ENCODE measurements at regions not wholly inside any gene's neighbourhood (a gene's known extent, or its start where the extent isn't known, plus 50 kb on each side); places are given as distances from the start of the nearest gene placed in this dataset.

DNA sequence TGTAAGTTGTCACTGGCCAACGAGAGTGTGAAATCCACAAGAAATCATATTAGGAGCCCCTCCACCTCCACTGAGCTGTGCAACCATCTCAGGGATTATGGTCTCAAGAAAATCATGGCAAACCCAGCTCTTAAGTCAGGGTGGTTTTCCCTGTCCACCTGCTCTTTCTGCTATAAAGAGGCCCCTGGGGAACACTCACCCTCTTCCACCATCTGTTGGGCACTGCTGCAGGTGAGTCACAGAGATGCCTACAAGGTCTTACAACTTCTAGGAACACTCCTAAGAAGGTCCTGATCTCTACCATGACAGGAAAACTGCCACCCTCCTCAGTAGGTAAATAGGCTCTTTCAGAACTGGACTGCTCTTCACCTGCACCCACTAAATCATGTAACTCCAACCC lies 61.8 kb downstream of the DRD1 start:
- no peak for DNase-seq (ENCODE audit: low read depth)
- no peak overlapping the region for H3K4me3 ChIP-seq (ENCODE audit: low read depth, low read length)
- TF ChIP-seq, protein P1, sequence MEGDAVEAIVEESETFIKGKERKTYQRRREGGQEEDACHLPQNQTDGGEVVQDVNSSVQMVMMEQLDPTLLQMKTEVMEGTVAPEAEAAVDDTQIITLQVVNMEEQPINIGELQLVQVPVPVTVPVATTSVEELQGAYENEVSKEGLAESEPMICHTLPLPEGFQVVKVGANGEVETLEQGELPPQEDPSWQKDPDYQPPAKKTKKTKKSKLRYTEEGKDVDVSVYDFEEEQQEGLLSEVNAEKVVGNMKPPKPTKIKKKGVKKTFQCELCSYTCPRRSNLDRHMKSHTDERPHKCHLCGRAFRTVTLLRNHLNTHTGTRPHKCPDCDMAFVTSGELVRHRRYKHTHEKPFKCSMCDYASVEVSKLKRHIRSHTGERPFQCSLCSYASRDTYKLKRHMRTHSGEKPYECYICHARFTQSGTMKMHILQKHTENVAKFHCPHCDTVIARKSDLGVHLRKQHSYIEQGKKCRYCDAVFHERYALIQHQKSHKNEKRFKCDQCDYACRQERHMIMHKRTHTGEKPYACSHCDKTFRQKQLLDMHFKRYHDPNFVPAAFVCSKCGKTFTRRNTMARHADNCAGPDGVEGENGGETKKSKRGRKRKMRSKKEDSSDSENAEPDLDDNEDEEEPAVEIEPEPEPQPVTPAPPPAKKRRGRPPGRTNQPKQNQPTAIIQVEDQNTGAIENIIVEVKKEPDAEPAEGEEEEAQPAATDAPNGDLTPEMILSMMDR (conservative IDR thresholded peaks at IDR 0.05; ENCODE audit: low read depth, low read length): no peak

DNA sequence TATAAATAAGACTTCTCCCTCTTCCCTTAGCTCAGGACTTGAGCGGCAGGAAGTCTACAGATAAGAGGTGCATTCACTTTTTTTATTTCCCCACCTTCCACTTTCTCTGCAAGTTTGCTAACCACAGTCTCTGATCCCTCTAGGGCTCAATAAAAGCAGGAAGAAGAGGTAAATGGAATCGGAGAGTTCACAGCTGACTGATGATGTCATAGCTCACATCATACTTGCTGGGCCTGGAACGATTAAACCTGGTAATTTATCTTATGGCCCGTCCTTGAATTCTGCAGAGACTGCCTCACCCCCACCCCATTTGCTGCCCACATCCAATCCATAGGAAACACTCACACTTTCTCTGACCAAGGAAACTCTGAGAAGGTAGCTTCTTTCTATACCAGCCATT lies 62.9 kb downstream of the DRD1 start:
- no peak for DNase-seq (ENCODE audit: low read depth)
- TF ChIP-seq, protein P1 (conservative IDR thresholded peaks at IDR 0.05; ENCODE audit: low read depth, low read length): no peak
- H3K4me3 ChIP-seq (ENCODE audit: low read depth, low read length): no peak overlapping the region

DNA sequence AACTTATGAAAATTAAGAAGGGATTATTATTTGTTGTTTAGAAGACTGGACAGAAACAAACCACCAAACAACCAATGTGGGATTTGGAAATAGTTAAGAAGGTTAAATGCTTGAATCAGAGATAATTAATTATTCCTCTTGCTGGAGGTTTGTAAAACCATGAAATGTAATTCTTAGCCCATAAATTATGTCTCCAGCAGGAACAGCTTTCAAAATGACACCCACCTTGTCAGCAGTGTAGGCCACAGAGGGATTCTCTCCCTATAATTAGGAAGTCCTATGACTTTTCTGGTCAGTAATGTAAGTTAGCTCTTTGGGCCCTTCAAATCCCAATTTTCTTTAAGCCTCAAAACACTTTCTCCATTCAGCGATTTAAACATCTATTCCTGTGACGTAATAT lies 63.3 kb downstream of the DRD1 start:
- TF ChIP-seq, protein P1 (conservative IDR thresholded peaks at IDR 0.05; ENCODE audit: low read depth, low read length): no peak
- no peak overlapping the region for H3K4me3 ChIP-seq (ENCODE audit: low read depth, low read length)
- DNase-seq (ENCODE audit: low read depth): no peak

DNA sequence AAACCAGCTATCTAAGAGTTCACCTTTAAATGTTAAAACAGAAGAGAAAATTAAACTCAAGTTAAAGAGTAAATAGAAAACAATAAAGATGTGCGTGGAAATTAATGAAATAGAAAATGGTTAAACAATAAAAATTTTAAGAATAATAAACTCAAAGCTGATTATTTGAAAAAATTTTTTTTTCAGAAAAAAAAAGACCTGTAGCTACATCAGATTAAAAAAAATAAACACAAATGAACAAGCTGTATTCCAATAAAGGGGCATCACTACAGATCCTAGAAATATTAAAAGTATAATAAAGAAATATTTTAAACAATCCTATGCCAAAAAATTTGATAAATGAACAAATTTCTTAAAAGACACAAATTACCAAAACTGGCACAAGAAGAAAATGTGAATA lies 64.1 kb downstream of the DRD1 start:
- H3K4me3 ChIP-seq (ENCODE audit: low read depth, low read length): no peak overlapping the region
- DNase-seq (ENCODE audit: low read depth): no peak
- TF ChIP-seq, protein P1 (conservative IDR thresholded peaks at IDR 0.05; ENCODE audit: low read depth, low read length): no peak

DNA sequence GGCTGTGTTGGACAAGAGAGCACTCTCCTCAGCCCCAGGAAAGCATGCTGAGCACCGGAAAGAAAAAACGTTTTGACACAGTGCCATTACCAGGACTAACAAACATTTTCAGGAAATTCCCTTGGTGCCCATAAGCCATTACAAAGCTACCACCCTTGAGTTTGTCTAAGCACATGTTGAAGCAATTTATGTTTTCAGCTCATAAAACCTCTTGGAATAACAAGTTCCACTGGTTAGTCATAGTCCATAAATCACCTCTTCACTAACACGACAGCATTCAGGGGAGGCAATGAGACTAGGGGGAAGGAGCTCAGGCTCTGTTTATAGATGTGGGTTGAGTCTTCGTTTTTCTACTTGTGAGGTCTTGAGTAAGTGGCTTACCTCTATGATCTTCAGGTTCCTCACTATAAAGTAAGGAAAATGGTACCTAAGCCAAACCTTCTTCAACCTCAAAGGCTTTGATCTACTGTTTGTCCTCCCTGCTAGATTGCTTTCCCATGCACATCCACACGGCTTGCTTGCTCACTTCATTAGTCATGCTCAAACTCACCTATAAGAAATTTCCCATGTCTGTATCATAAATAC lies 65.4 kb downstream of the DRD1 start:
- DNase-seq (ENCODE audit: low read depth): peak; percentile 1
- TF ChIP-seq, protein P1 (conservative IDR thresholded peaks at IDR 0.05; ENCODE audit: low read depth, low read length): no peak
- H3K4me3 ChIP-seq (ENCODE audit: low read depth, low read length): no peak overlapping the region

DNA sequence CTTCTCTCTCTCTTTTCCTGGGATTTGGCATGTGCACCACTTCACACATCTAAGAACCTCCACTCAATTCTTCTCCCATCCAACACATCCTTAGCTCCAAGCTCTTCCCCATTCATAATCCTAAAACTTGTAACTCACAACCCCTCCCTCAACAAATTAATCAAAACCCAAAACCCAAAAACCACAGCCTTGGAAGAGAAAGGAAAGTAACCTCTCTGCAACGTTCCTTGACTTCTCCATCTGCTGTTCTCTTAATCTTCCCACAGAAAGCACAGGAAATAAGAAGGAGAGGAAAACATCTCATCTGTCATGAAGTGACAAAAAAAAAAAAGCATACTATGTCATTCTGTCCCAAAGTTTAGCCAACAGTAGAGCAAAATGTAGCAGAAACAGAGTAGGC lies 66.2 kb downstream of the DRD1 start:
- no peak overlapping the region for H3K4me3 ChIP-seq (ENCODE audit: low read depth, low read length)
- TF ChIP-seq, protein P1 (conservative IDR thresholded peaks at IDR 0.05; ENCODE audit: low read depth, low read length): no peak
- no peak for DNase-seq (ENCODE audit: low read depth)

DNA sequence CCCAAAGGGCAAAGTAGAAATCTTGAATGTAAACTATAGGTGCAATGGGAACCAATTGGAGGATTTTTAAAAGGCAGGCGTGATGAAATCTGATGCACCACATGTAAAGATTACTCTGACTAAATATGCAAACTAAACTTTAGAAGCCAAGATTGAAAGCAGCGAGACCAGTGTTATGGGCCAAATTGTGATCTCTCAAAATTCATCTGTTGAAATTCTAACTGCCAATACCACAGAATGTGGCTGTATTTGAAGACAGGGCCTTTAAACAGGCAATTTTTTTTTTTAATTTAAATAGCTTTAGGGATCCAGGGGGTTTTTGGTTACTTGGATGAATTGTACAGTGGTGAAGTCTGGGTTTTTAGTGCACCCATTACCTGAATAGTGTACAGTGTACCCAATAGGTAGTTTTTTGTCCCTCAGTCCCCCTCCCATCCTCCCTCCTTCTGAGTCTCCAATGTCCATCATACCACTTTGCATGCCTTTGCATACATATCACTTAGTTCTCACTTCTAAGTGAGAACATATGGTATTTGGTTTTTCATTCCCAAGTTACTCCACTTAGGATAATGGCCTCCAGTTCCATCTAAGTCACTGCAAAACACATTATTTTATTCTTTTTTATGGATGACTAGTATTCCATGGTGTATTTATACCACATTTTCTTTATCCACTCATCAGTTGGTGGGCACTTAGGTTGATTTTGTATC lies 69.7 kb downstream of the DRD1 start:
- DNase-seq (ENCODE audit: low read depth): no peak
- TF ChIP-seq, protein P1 (conservative IDR thresholded peaks at IDR 0.05; ENCODE audit: low read depth, low read length): no peak
- H3K4me3 ChIP-seq (ENCODE audit: low read depth, low read length): no peak overlapping the region
